GM18517 (cell line): ENCODE measurements at regions not wholly inside any gene's neighbourhood (a gene's known extent, or its start where the extent isn't known, plus 50 kb on each side); places are given as distances from the start of the nearest gene placed in this dataset.

ENCODE experiments used
- ATAC-seq: cut with Tn5 transposase; IDR thresholded peaks from one replicate; pipeline ENCODE4 v1.9.1; 2021; ENCODE audit warnings: mild to moderate bottlenecking, moderate library complexity; ENCODE audit not compliant: unreplicated experiment

GRCh38 chr14:81946834-81947798 lies 413.5 kb upstream of the SEL1L start:
- no peak for ATAC-seq

GRCh38 chr14:81952917-81953316 lies 419.3 kb upstream of the SEL1L start:
- no peak for ATAC-seq

GRCh38 chr14:81953419-81953818 lies 419.8 kb upstream of the SEL1L start:
- no peak for ATAC-seq

- no peak for ATAC-seq
Measured at GRCh38 chr14:81955123-81955522, 421.5 kb upstream of the SEL1L start.

- no peak for ATAC-seq
Measured at GRCh38 chr14:81960781-81961180, 427.1 kb upstream of the SEL1L start.

GRCh38 chr14:81963846-81964245 lies 430.2 kb upstream of the SEL1L start:
- no peak for ATAC-seq

- ATAC-seq: no peak
Measured at GRCh38 chr14:81970307-81970706, 436.7 kb upstream of the SEL1L start.

GRCh38 chr14:81971911-81972310 lies 438.3 kb upstream of the SEL1L start:
- ATAC-seq: no peak

- no peak for ATAC-seq
Measured at GRCh38 chr14:81972601-81973000, 438.9 kb upstream of the SEL1L start.

- no peak for ATAC-seq
Measured at GRCh38 chr14:81974543-81974942, 440.9 kb upstream of the SEL1L start.

- ATAC-seq: no peak
Measured at GRCh38 chr14:81980601-81981306, 447.1 kb upstream of the SEL1L start.

- no peak for ATAC-seq
Measured at GRCh38 chr14:81981307-81981675, 447.6 kb upstream of the SEL1L start.

DNA sequence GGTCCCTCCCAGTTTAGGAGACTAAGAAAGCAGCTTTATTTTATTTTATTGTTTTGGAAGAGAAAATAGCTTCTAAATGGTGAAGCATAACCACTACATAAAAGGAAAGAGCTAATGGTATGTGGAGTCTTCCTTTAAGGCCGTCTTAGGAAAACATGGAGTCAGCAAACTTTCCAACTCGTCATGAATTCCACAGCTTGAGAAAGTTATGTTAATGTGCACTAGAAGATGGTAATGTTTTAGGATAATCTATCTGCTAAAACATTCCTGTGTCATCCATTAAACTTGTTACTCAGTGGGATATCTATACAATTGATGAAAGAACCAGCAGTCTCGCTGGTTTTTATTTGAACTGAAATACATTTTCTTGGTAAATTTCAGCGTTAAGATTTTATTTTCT lies 448.4 kb upstream of the SEL1L start:
- ATAC-seq: no peak

DNA sequence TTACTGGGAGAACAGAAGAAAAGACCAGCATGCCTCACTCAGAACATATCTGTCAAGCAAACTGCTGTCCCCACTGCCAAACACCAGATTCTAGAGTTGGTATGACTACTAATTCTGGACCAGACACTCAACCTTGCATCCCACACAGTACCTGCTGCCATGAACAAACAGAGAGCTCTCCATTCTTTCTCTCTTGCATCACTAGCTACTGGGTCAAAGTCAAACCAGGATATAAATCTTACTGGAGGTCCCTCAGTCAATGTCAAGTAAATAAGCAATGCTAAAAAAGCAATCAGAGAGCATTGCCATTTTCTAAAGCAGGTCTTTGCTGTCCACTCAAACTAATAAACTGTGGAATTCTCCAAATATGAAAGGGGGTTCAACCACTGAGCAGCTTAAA lies 452.4 kb upstream of the SEL1L start:
- no peak for ATAC-seq

DNA sequence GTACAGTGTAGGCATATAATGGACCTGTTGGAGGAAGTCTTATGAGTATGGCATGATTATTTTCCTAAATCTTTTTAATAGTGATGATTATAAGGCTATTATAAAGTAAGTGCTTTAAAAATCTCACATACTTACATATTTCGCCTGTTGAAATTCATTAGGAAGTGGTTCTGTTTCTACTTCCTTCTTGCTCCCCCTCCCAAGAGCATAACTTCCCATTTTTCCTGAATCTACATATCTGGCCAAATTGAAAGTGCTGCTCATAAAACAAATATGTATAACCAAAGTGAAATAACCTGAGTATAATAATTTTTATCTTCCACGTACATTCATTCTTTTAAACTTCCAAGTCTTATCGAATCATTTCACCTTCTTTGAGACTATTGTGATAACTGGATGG lies 455.6 kb upstream of the SEL1L start:
- no peak for ATAC-seq

- peak; percentile 66 for ATAC-seq
Measured at GRCh38 chr14:81990312-81990761, 456.7 kb upstream of the SEL1L start.

- ATAC-seq: no peak
Measured at GRCh38 chr14:81991998-81992397, 458.3 kb upstream of the SEL1L start.

DNA sequence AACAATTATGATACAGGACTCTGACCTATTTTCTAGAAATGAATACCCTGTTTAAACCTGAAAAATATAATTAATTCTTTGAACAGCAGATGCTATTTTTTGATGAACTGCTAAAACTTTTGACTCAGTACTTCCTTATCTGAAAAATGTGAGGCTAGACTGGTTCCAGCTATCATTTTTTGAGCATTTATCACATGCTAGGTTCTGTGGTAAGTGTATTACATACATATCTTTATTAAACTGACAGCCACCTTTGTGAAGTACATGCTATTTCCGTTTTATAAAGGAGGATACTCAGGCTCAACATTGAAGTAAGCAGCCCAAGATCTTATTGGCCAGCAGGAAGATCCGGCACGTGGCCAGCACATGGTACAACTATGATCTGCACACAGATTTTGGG lies 459.8 kb upstream of the SEL1L start:
- ATAC-seq: no peak

GRCh38 chr14:82003426-82003825 lies 469.8 kb upstream of the SEL1L start:
- ATAC-seq: no peak

DNA sequence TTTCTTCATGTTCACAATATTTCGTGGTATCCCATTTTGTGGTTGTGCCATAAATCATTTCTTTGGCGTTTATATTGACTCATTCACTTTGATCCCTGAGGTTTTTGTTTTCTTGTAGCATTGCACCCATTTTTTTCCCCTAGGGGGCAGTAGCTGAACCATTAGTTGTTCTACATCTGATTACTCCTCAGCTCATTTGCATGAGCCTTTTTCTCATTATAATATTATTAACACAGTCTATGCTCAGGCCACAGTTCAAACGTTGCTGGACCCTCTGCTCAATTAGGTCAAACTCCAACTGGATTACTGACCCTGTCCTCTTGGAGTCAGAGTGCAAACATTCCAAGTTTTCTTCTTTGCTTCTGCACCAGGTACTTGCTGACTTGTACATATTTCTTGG lies 475.4 kb upstream of the SEL1L start:
- no peak for ATAC-seq

- no peak for ATAC-seq
Measured at GRCh38 chr14:82009993-82010392, 476.3 kb upstream of the SEL1L start.

- no peak for ATAC-seq
Measured at GRCh38 chr14:82011460-82011859, 477.8 kb upstream of the SEL1L start.
